Liver (tissue), 7 donors: ENCODE measurements at regions not wholly inside any gene's neighbourhood (a gene's known extent, or its start where the extent isn't known, plus 50 kb on each side); places are given as distances from the start of the nearest gene placed in this dataset.

Source experiments
- DNase-seq: peaks from one replicate; pipeline ENCODE4 v3.0.0-alpha.2; 2017; ENCODE audit warnings: low spot score
- H3K27ac ChIP-seq, 2 donors: one replicate each; pipeline ENCODE4 v1.7.0; 2013; ENCODE audit warnings: inconsistent platforms in 2 of 2, low read length in 2 of 2, control low read depth in 1 of 2, low read depth in 1 of 2, mild to moderate bottlenecking in 1 of 2
- H3K27me3 ChIP-seq, 4 donors: one replicate each; pipeline versions ENCODE4 v1.6.1 to v1.7.0; 2013; ENCODE audit warnings: low read length in 3 of 4, inconsistent platforms in 1 of 4, mild to moderate bottlenecking in 1 of 4, moderate library complexity in 1 of 4; ENCODE audit not compliant: control insufficient read depth in 4 of 4, insufficient read depth in 4 of 4
- H3K36me3 ChIP-seq, 4 donors: one replicate each; pipeline versions ENCODE4 v1.6.1 to v1.7.0; 2013; ENCODE audit warnings: low read length in 3 of 4, mild to moderate bottlenecking in 3 of 4, low read depth in 1 of 4, moderate library complexity in 1 of 4; ENCODE audit not compliant: control insufficient read depth in 4 of 4, insufficient read depth in 3 of 4
- H3K4me1 ChIP-seq, 4 donors: one replicate each; pipeline versions ENCODE4 v1.6.1 to v1.7.0; 2013; ENCODE audit warnings: low read length in 3 of 4, mild to moderate bottlenecking in 3 of 4, moderate library complexity in 1 of 4; ENCODE audit not compliant: control insufficient read depth in 4 of 4, insufficient read depth in 4 of 4
- H3K4me3 ChIP-seq, 3 donors: one replicate each; pipeline versions ENCODE4 v1.6.1 to v1.7.0; 2013; ENCODE audit warnings: low read length in 3 of 3, control low read depth in 1 of 3, low read depth in 1 of 3, mild to moderate bottlenecking in 1 of 3
- H3K9ac ChIP-seq, 2 donors: one replicate each; pipeline ENCODE4 v1.7.0; 2013; ENCODE audit warnings: low read length in 2 of 2, mild to moderate bottlenecking in 2 of 2, moderate library complexity in 2 of 2, control low read depth in 1 of 2, low read depth in 1 of 2
- H3K9me3 ChIP-seq, 4 donors: one replicate each; pipeline versions ENCODE4 v1.6.1 to v1.7.0; 2013; ENCODE audit warnings: low read length in 3 of 4; ENCODE audit not compliant: control insufficient read depth in 4 of 4
- ATF3 ChIP-seq: IDR thresholded peaks from 2 replicates; pipeline ENCODE4 v1.6.1; 2016; ENCODE audit warnings: antibody characterized with exemption
- EGR1 ChIP-seq, 2 donors: IDR thresholded peaks; 2 replicates each; pipeline ENCODE4 v1.6.1; 2016 to 2018; ENCODE audit warnings: antibody characterized with exemption in 2 of 2, low read depth in 2 of 2
- FOXA1 ChIP-seq: IDR thresholded peaks from 2 replicates; pipeline ENCODE4 v1.6.1; 2016; ENCODE audit warnings: antibody characterized with exemption
- GABPA ChIP-seq, 2 donors: IDR thresholded peaks in 1 of 2; conservative IDR thresholded peaks in 1 of 2; 2 replicates each; pipeline ENCODE4 v1.6.1; 2016; ENCODE audit warnings: antibody characterized with exemption in 2 of 2, mild to moderate bottlenecking in 1 of 2, moderate library complexity in 1 of 2
- HNF4A ChIP-seq, 2 donors: conservative IDR thresholded peaks; 2 replicates each; pipeline ENCODE4 v1.6.1; 2016; ENCODE audit warnings: antibody characterized with exemption in 2 of 2, mild to moderate bottlenecking in 2 of 2
- HNF4G ChIP-seq: IDR thresholded peaks from 2 replicates; pipeline ENCODE4 v1.6.1; 2016; ENCODE audit warnings: antibody characterized with exemption
- JUND ChIP-seq, 2 donors: IDR thresholded peaks; 2 replicates each; pipeline ENCODE4 v1.6.1; 2016; ENCODE audit warnings: antibody characterized with exemption in 2 of 2
- MAX ChIP-seq: IDR thresholded peaks from 2 replicates; pipeline ENCODE4 v1.6.1; 2016; ENCODE audit warnings: antibody characterized with exemption
- NR2F2 ChIP-seq: IDR thresholded peaks from 2 replicates; pipeline ENCODE4 v1.6.1; 2016; ENCODE audit warnings: antibody characterized with exemption
- RAD21 ChIP-seq, 2 donors: IDR thresholded peaks; 2 replicates each; pipeline ENCODE4 v1.6.1; 2016; ENCODE audit warnings: antibody characterized with exemption in 2 of 2, mild to moderate bottlenecking in 2 of 2
- REST ChIP-seq: IDR thresholded peaks from 2 replicates; pipeline ENCODE4 v1.6.1; 2016; ENCODE audit warnings: antibody characterized with exemption, mild to moderate bottlenecking
- RXRA ChIP-seq, 2 donors: IDR thresholded peaks; 2 replicates each; pipeline ENCODE4 v1.6.1; 2017 to 2018; ENCODE audit warnings: antibody characterized with exemption in 2 of 2, mild to moderate bottlenecking in 1 of 2
- SP1 ChIP-seq: IDR thresholded peaks from 2 replicates; pipeline ENCODE4 v1.6.1; 2018; ENCODE audit warnings: antibody characterized with exemption, mild to moderate bottlenecking
- TAF1 ChIP-seq: conservative IDR thresholded peaks from 2 replicates; pipeline ENCODE4 v1.6.1; 2016; ENCODE audit warnings: antibody characterized with exemption, mild to moderate bottlenecking
- YY1 ChIP-seq: IDR thresholded peaks from 2 replicates; pipeline ENCODE4 v1.6.1; 2016; ENCODE audit warnings: antibody characterized with exemption, mild to moderate bottlenecking
- TF ChIP-seq, protein P1 (sequence below): fragments of 150-350 bp; IDR thresholded peaks from 2 replicates; pipeline ENCODE4 v1.5.1; 2017; ENCODE audit warnings: improper control_type of control experiment, low read depth, low read length; ENCODE audit not compliant: missing input control
- TF ChIP-seq, protein P2 (sequence below): IDR thresholded peaks from 2 replicates; pipeline ENCODE4 v1.6.1; 2016; ENCODE audit warnings: antibody characterized with exemption
- donor health status: healthy.
- donor health status: healthy.
- donor health status: healthy.
- donor health status: healthy.

GRCh38 chr20:11316244-11316643, 601.4 kb upstream of the BTBD3 start:
- Histone ChIP-seq H3K36me3 (no peaks in the 10 kb centered on the region), H3K27me3 (no peaks in the 10 kb centered on the region), H3K9me3 (peaks cover 0 to 2% (median 0%) of the 10 kb centered on the region in 4 donors), H3K4me3 (no peak overlapping the region), H3K9ac (no peak overlapping the region), H3K27ac (no peak overlapping the region), H3K4me1 (no peaks in the 10 kb centered on the region)
- TF ChIP-seq FOXA1 (no peak), YY1 (no peak), ATF3 (no peak), SP1 (no peak), GABPA (IDR thresholded peaks at IDR 0.05 in 1 of 2, conservative IDR thresholded peaks at IDR 0.05 in 1 of 2) (no peak), REST (no peak), HNF4A (conservative IDR thresholded peaks at IDR 0.05) (no peak), JUND (IDR thresholded peaks at IDR 0.05) (no peak), NR2F2 (no peak), RXRA (IDR thresholded peaks at IDR 0.05) (no peak), RAD21 (IDR thresholded peaks at IDR 0.05) (no peak), EGR1 (IDR thresholded peaks at IDR 0.05; ENCODE audit: low read depth in 2 of 2) (no peak), MAX (no peak)
- TF ChIP-seq, protein P1, sequence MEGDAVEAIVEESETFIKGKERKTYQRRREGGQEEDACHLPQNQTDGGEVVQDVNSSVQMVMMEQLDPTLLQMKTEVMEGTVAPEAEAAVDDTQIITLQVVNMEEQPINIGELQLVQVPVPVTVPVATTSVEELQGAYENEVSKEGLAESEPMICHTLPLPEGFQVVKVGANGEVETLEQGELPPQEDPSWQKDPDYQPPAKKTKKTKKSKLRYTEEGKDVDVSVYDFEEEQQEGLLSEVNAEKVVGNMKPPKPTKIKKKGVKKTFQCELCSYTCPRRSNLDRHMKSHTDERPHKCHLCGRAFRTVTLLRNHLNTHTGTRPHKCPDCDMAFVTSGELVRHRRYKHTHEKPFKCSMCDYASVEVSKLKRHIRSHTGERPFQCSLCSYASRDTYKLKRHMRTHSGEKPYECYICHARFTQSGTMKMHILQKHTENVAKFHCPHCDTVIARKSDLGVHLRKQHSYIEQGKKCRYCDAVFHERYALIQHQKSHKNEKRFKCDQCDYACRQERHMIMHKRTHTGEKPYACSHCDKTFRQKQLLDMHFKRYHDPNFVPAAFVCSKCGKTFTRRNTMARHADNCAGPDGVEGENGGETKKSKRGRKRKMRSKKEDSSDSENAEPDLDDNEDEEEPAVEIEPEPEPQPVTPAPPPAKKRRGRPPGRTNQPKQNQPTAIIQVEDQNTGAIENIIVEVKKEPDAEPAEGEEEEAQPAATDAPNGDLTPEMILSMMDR, result no peak
- TF ChIP-seq, protein P2, sequence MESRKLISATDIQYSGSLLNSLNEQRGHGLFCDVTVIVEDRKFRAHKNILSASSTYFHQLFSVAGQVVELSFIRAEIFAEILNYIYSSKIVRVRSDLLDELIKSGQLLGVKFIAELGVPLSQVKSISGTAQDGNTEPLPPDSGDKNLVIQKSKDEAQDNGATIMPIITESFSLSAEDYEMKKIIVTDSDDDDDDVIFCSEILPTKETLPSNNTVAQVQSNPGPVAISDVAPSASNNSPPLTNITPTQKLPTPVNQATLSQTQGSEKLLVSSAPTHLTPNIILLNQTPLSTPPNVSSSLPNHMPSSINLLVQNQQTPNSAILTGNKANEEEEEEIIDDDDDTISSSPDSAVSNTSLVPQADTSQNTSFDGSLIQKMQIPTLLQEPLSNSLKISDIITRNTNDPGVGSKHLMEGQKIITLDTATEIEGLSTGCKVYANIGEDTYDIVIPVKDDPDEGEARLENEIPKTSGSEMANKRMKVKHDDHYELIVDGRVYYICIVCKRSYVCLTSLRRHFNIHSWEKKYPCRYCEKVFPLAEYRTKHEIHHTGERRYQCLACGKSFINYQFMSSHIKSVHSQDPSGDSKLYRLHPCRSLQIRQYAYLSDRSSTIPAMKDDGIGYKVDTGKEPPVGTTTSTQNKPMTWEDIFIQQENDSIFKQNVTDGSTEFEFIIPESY, result no peak
- no peak for DNase-seq

DNA sequence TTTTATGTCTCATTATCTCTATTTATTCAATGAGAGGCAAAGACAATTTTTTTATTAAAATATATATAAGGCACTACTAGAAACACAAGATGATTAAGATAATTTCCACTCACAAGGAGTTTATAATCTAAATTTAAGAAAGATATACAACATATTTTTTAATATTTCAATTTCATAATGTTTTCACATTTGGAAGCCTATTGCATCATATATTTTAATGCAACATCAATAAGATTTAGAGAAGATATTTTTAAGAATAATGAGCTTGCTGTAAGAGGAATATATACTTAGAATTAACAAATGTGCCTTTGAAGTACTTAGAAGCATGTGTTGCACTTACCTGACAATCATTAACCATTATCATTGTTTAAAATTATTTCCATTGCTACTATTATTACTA, 597.7 kb upstream of the BTBD3 start:
- DNase-seq, result no peak
- Histone ChIP-seq H3K9ac (no peak overlapping the region), H3K9me3 (peaks cover 0 to 2% (median 0%) of the 10 kb centered on the region in 4 donors), H3K27ac (no peak overlapping the region), H3K27me3 (no peaks in the 10 kb centered on the region), H3K4me1 (no peaks in the 10 kb centered on the region), H3K4me3 (no peak overlapping the region), H3K36me3 (no peaks in the 10 kb centered on the region)
- no peak for TF ChIP-seq SP1
- TF ChIP-seq ATF3, result no peak
- no peak for TF ChIP-seq NR2F2
- TF ChIP-seq, protein P1, result no peak
- TF ChIP-seq FOXA1, result no peak
- no peak for TF ChIP-seq HNF4A (conservative IDR thresholded peaks at IDR 0.05)
- TF ChIP-seq RAD21 (IDR thresholded peaks at IDR 0.05), result no peak
- TF ChIP-seq TAF1, result no peak
- TF ChIP-seq REST, result no peak
- no peak for TF ChIP-seq HNF4G
